ENCODE measurements at regions not wholly inside any gene's neighbourhood (a gene's known extent, or its start where the extent isn't known, plus 50 kb on each side); places are given as distances from the start of the nearest gene placed in this dataset.

DNA sequence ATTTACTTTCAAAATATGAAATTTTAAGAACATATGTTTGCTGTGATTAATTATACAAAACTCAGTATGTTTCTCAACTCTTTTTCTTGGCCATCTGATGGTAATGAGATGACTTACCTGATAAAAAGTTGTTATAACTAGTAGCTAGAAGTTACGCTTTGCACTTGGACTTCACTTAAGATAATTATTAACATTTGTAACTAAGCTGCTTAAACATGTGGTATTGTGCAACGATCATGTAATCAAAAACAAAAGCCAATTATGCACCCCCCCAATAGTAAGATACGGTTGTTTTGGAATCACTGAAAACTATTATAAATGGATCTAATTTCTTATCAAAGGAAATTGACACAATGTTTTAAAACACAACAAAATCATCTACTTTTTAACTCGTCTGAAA lies 342.9 kb downstream of the CNTN3 start:
- no peak for DNase-seq
- no peaks in the 10 kb centered on the region for H3K4me1 ChIP-seq
- no peak for ATAC-seq (ENCODE audit: low FRiP score in 2 of 2)
- no peak overlapping the region for H3K4me3 ChIP-seq
- WGBS, 2 donors = 70 to 74% methylated on average over 4 of the region's 4 CpGs
- TF ChIP-seq EP300 (IDR thresholded peaks at IDR 0.05) (no peak), CTCF (IDR thresholded peaks at IDR 0.05) (no peak), POLR2A (IDR thresholded peaks at IDR 0.05) (no peak), POLR2AphosphoS5 (IDR thresholded peaks at IDR 0.05) (no peak)
- no peaks in the 10 kb centered on the region for H3K36me3 ChIP-seq
- H3K9me3 ChIP-seq = no peaks in the 10 kb centered on the region
- H3K27ac ChIP-seq = no peak overlapping the region
- H3K27me3 ChIP-seq = no peaks in the 10 kb centered on the region

- ATAC-seq (ENCODE audit: low FRiP score in 2 of 2) = no peak
- H3K27me3 ChIP-seq = no peaks in the 10 kb centered on the region
- TF ChIP-seq POLR2AphosphoS5 (IDR thresholded peaks at IDR 0.05) (no peak), EP300 (IDR thresholded peaks at IDR 0.05) (no peak), POLR2A (IDR thresholded peaks at IDR 0.05) (no peak), CTCF (IDR thresholded peaks at IDR 0.05) (no peak)
These were observed 344.8 kb downstream of the CNTN3 start for GRCh38 chr3:74269689-74270088.

GRCh38 chr3:74268753-74269152 lies 345.7 kb downstream of the CNTN3 start:
- Histone ChIP-seq H3K27me3 (no peaks in the 10 kb centered on the region), H3K36me3 (no peaks in the 10 kb centered on the region), H3K9me3 (no peaks in the 10 kb centered on the region), H3K4me1 (no peaks in the 10 kb centered on the region), H3K4me3 (no peak overlapping the region), H3K27ac (no peak overlapping the region)
- no peak for ATAC-seq (ENCODE audit: low FRiP score in 2 of 2)
- WGBS, 2 donors = 71 to 74% methylated on average over 2 of the region's 2 CpGs
- no peak for DNase-seq
- TF ChIP-seq POLR2A (IDR thresholded peaks at IDR 0.05) = no peak
- no peak for TF ChIP-seq CTCF (IDR thresholded peaks at IDR 0.05)
- no peak for TF ChIP-seq POLR2AphosphoS5 (IDR thresholded peaks at IDR 0.05)
- TF ChIP-seq EP300 (IDR thresholded peaks at IDR 0.05) = no peak

More at GRCh38 chr3:74269689-74270088, 344.8 kb downstream of the CNTN3 start:
- H3K4me1 ChIP-seq = no peaks in the 10 kb centered on the region
- no peaks in the 10 kb centered on the region for H3K9me3 ChIP-seq
- H3K4me3 ChIP-seq = no peak overlapping the region
- H3K27ac ChIP-seq = no peak overlapping the region
- no peak for DNase-seq
- no peaks in the 10 kb centered on the region for H3K36me3 ChIP-seq

GRCh38 chr3:74267588-74268184 lies 346.8 kb downstream of the CNTN3 start:
- ATAC-seq (ENCODE audit: low FRiP score in 2 of 2) (peak in 1 of 2 donors; percentile 62), DNase-seq (peak in 1 of 2 donors; percentile 22)
- WGBS, 2 donors = 34 to 35% methylated on average over 13 of the region's 13 CpGs
- Histone ChIP-seq H3K9me3 (no peaks in the 10 kb centered on the region), H3K27me3 (no peaks in the 10 kb centered on the region), H3K4me3 (no peak overlapping the region), H3K27ac (no peak overlapping the region), H3K4me1 (no peaks in the 10 kb centered on the region), H3K36me3 (no peaks in the 10 kb centered on the region)
- TF ChIP-seq EP300 (IDR thresholded peaks at IDR 0.05) (no peak), CTCF (IDR thresholded peaks at IDR 0.05) (peak in 5 of 6 experiments; percentile 50 to 61 (median 58))

GRCh38 chr3:74267131-74267530 lies 347.3 kb downstream of the CNTN3 start:
- Histone ChIP-seq H3K27me3 (no peaks in the 10 kb centered on the region), H3K36me3 (no peaks in the 10 kb centered on the region), H3K4me3 (no peak overlapping the region), H3K27ac (no peak overlapping the region), H3K4me1 (no peaks in the 10 kb centered on the region), H3K9me3 (no peaks in the 10 kb centered on the region)
- DNase-seq (no peak), ATAC-seq (ENCODE audit: low FRiP score in 2 of 2) (no peak)
- WGBS, 2 donors = 62 to 71% methylated on average over 5 of the region's 5 CpGs
- TF ChIP-seq CTCF (IDR thresholded peaks at IDR 0.05) (no peak), POLR2A (IDR thresholded peaks at IDR 0.05) (no peak), POLR2AphosphoS5 (IDR thresholded peaks at IDR 0.05) (no peak)

All from upper lobe of left lung (tissue), 6 donors.